ENCODE measurements at regions not wholly inside any gene's neighbourhood (a gene's known extent, or its start where the extent isn't known, plus 50 kb on each side); places are given as distances from the start of the nearest gene placed in this dataset.

- DNase-seq (ENCODE audit: low read depth) = no peak
- no peak overlapping the region for H3K4me3 ChIP-seq (ENCODE audit: low read length)
- TF ChIP-seq CTCF (conservative IDR thresholded peaks at IDR 0.05; ENCODE audit: low read depth, low read length) = no peak
These were observed 262.4 kb upstream of the DAB1 start for GRCh38 chr1:57686306-57686705.

GRCh38 chr1:57683037-57683942 lies 259.4 kb upstream of the DAB1 start:
- TF ChIP-seq CTCF (conservative IDR thresholded peaks at IDR 0.05; ENCODE audit: low read depth, low read length) = no peak
- no peak for DNase-seq (ENCODE audit: low read depth)
- H3K4me3 ChIP-seq (ENCODE audit: low read length) = no peak overlapping the region

GRCh38 chr1:57678138-57678537 lies 254.3 kb upstream of the DAB1 start:
- H3K4me3 ChIP-seq (ENCODE audit: low read length) = no peak overlapping the region
- DNase-seq (ENCODE audit: low read depth) = no peak
- no peak for TF ChIP-seq CTCF (conservative IDR thresholded peaks at IDR 0.05; ENCODE audit: low read depth, low read length)

- TF ChIP-seq CTCF (conservative IDR thresholded peaks at IDR 0.05; ENCODE audit: low read depth, low read length) = no peak
- no peak overlapping the region for H3K4me3 ChIP-seq (ENCODE audit: low read length)
- DNase-seq (ENCODE audit: low read depth) = no peak
These were observed 251.9 kb upstream of the DAB1 start for GRCh38 chr1:57675776-57676175.

- no peak overlapping the region for H3K4me3 ChIP-seq (ENCODE audit: low read length)
- TF ChIP-seq CTCF (conservative IDR thresholded peaks at IDR 0.05; ENCODE audit: low read depth, low read length) = no peak
- DNase-seq (ENCODE audit: low read depth) = no peak
These were observed 250.9 kb upstream of the DAB1 start for GRCh38 chr1:57674801-57675200.

GRCh38 chr1:57672346-57673140 lies 248.7 kb upstream of the DAB1 start:
- H3K4me3 ChIP-seq (ENCODE audit: low read length) = no peak overlapping the region
- no peak for TF ChIP-seq CTCF (conservative IDR thresholded peaks at IDR 0.05; ENCODE audit: low read depth, low read length)
- DNase-seq (ENCODE audit: low read depth) = no peak

Data from retinal pigment epithelial cell (primary cell).